HEK293 (cell line): ENCODE measurements at regions not wholly inside any gene's neighbourhood (a gene's known extent, or its start where the extent isn't known, plus 50 kb on each side); places are given as distances from the start of the nearest gene placed in this dataset.

ENCODE experiments used
- CTCF ChIP-seq: fragments of 450-650 bp; formaldehyde crosslinking; IDR thresholded peaks from 2 replicates; pipeline ENCODE4 v1.5.1; 2016; ENCODE audit warnings: missing biosample characterization, missing genetic modification characterization
- TCF7L2 ChIP-seq: IDR thresholded peaks from 2 replicates; pipeline ENCODE4 v1.6.1; 2011; ENCODE audit warnings: low read depth, mild to moderate bottlenecking, inconsistent platforms, low read length, moderate library complexity, borderline replicate concordance
- YY1 ChIP-seq: fragments of 450-650 bp; formaldehyde crosslinking; IDR thresholded peaks from 2 replicates; pipeline ENCODE4 v1.5.1; 2018; ENCODE audit warnings: missing biosample characterization, missing genetic modification characterization
- ZNF24 ChIP-seq: fragments of 450-650 bp; formaldehyde crosslinking; IDR thresholded peaks from 2 replicates; pipeline ENCODE4 v1.5.1; 2016; ENCODE audit warnings: missing biosample characterization, missing genetic modification characterization
- ZNF274 ChIP-seq, 2 experiments: fragments of 200-500 bp in 1 of 2; fragments of 450-650 bp in 1 of 2; sonication (Bioruptor generic) in 1 of 2; formaldehyde crosslinking in 1 of 2; IDR thresholded peaks; 2 replicates each; pipeline versions ENCODE4 v1.5.1 to v1.6.1; 2014 to 2016; ENCODE audit warnings: borderline replicate concordance in 1 of 2, inconsistent platforms in 1 of 2, low read length in 1 of 2, missing biosample characterization in 1 of 2, missing genetic modification characterization in 1 of 2
- ZNF302 ChIP-seq: fragments of 450-650 bp; formaldehyde crosslinking; IDR thresholded peaks from 2 replicates; pipeline ENCODE4 v1.5.1; 2016; ENCODE audit warnings: missing biosample characterization, missing genetic modification characterization, low read depth
- ZNF518A ChIP-seq: fragments of 450-650 bp; formaldehyde crosslinking; conservative IDR thresholded peaks from 2 replicates; pipeline ENCODE4 v1.5.1; 2016; ENCODE audit warnings: low read depth, missing biosample characterization, missing genetic modification characterization
- ZSCAN30 ChIP-seq: fragments of 450-650 bp; IDR thresholded peaks from 2 replicates; pipeline ENCODE4 v1.5.1; 2018; ENCODE audit warnings: missing biosample characterization, mild to moderate bottlenecking, missing genetic modification characterization, moderate library complexity

- TF ChIP-seq ZNF274 (IDR thresholded peaks at IDR 0.05; ENCODE audit: low read length) = no peak
- no peak for TF ChIP-seq ZNF274 (tag by site-specific recombination; IDR thresholded peaks at IDR 0.05; ENCODE audit: borderline replicate concordance)
- TF ChIP-seq ZSCAN30 (tag by site-specific recombination) = no peak
- TF ChIP-seq YY1 (tag by site-specific recombination) = no peak
- no peak for TF ChIP-seq CTCF (tag by site-specific recombination)
- TF ChIP-seq ZNF302 = no peak
- TF ChIP-seq TCF7L2 = no peak
- TF ChIP-seq ZNF24 (tag by site-specific recombination) = no peak
- TF ChIP-seq ZNF518A (tag by site-specific recombination) = no peak
Observed at GRCh38 chr4:10240691-10241090, 124.1 kb upstream of the WDR1 start.
